H9 (cell line): ENCODE measurements at regions not wholly inside any gene's neighbourhood (a gene's known extent, or its start where the extent isn't known, plus 50 kb on each side); places are given as distances from the start of the nearest gene placed in this dataset.

Experiments used
- DNase-seq: peaks from one replicate; pipeline ENCODE4 v3.0.0-alpha.2; 2017
- H2AFZ ChIP-seq: one replicate; pipeline ENCODE4 v1.6.1; 2013; ENCODE audit warnings: mild to moderate bottlenecking, low read length, control low read depth, moderate library complexity
- H2AK5ac ChIP-seq: 2 replicates; pipeline ENCODE4 v1.6.1; 2013; ENCODE audit warnings: low read length, control low read depth, mixed read lengths; ENCODE audit not compliant: insufficient read length
- H2BK120ac ChIP-seq: one replicate; pipeline ENCODE4 v1.6.1; 2013; ENCODE audit warnings: low read depth, mild to moderate bottlenecking, low read length, control low read depth, inconsistent platforms; ENCODE audit not compliant: poor library complexity, severe bottlenecking
- H2BK12ac ChIP-seq: 2 replicates; pipeline ENCODE4 v1.6.1; 2013; ENCODE audit warnings: low read length, control low read depth, mixed read lengths, low read depth; ENCODE audit not compliant: insufficient read length
- H2BK15ac ChIP-seq: 2 replicates; pipeline ENCODE4 v1.6.1; 2013; ENCODE audit warnings: low read depth, low read length, control low read depth
- H2BK20ac ChIP-seq: one replicate; pipeline ENCODE4 v1.6.1; 2013; ENCODE audit warnings: low read depth, mild to moderate bottlenecking, low read length, control low read depth, inconsistent platforms; ENCODE audit not compliant: poor library complexity, severe bottlenecking
- H2BK5ac ChIP-seq: 2 replicates; pipeline ENCODE4 v1.6.1; 2013; ENCODE audit warnings: low read length, control low read depth, mixed read lengths; ENCODE audit not compliant: insufficient read length
- H3K14ac ChIP-seq: 2 replicates; pipeline ENCODE4 v1.6.1; 2013; ENCODE audit warnings: low read length, control low read depth; ENCODE audit not compliant: insufficient read depth
- H3K18ac ChIP-seq: 2 replicates; pipeline ENCODE4 v1.6.1; 2013; ENCODE audit warnings: low read depth, mild to moderate bottlenecking, mixed read lengths, low read length, control low read depth; ENCODE audit not compliant: insufficient read length
- H3K23ac ChIP-seq: 2 replicates; pipeline ENCODE4 v1.6.1; 2013; ENCODE audit warnings: low read length, control low read depth, mixed read lengths, low read depth; ENCODE audit not compliant: insufficient read length
- H3K23me2 ChIP-seq: 2 replicates; pipeline ENCODE4 v1.6.1; 2013; ENCODE audit warnings: low read depth, mild to moderate bottlenecking, mixed read lengths, low read length, control low read depth; ENCODE audit not compliant: insufficient read length, poor library complexity, severe bottlenecking
- H3K27ac ChIP-seq: 2 replicates; pipeline ENCODE4 v1.5.1; 2013; ENCODE audit warnings: low read length, control low read depth, mixed read lengths, low read depth; ENCODE audit not compliant: insufficient read length
- H3K27me3 ChIP-seq: 2 replicates; pipeline ENCODE4 v1.6.1; 2013; ENCODE audit warnings: low read length, control low read depth, inconsistent platforms; ENCODE audit not compliant: insufficient read depth
- H3K4ac ChIP-seq: 2 replicates; pipeline ENCODE4 v1.6.1; 2013; ENCODE audit warnings: low read depth, mild to moderate bottlenecking, control low read depth, inconsistent platforms, low read length, moderate library complexity
- H3K4me1 ChIP-seq: 2 replicates; pipeline ENCODE4 v1.6.1; 2013; ENCODE audit warnings: low read length, control low read depth, inconsistent platforms; ENCODE audit not compliant: insufficient read depth
- H3K4me2 ChIP-seq: 2 replicates; pipeline ENCODE4 v1.6.1; 2013; ENCODE audit warnings: low read length, control low read depth, mixed read lengths; ENCODE audit not compliant: insufficient read length, insufficient read depth
- H3K56ac ChIP-seq: 2 replicates; pipeline ENCODE4 v1.6.1; 2013; ENCODE audit warnings: low read depth, mild to moderate bottlenecking, mixed read lengths, low read length, control low read depth; ENCODE audit not compliant: insufficient read length
- H3K79me1 ChIP-seq: 2 replicates; pipeline ENCODE4 v1.6.1; 2013; ENCODE audit warnings: low read depth, mild to moderate bottlenecking, moderate library complexity, low read length, control low read depth, inconsistent platforms; ENCODE audit not compliant: insufficient read depth, poor library complexity, severe bottlenecking
- H3K79me2 ChIP-seq: 2 replicates; pipeline ENCODE4 v1.6.1; 2013; ENCODE audit warnings: low read length, control low read depth, inconsistent platforms; ENCODE audit not compliant: insufficient read depth
- H3K9ac ChIP-seq: 2 replicates; pipeline ENCODE4 v1.6.1; 2013; ENCODE audit warnings: low read length, control low read depth, mixed read lengths; ENCODE audit not compliant: insufficient read length; ENCODE audit errors: extremely low read depth
- H3K9me3 ChIP-seq: one replicate; pipeline ENCODE4 v1.6.1; 2013; ENCODE audit warnings: low read depth, low read length, inconsistent platforms; ENCODE audit not compliant: control insufficient read depth
- H3T11ph ChIP-seq: one replicate; pipeline ENCODE4 v1.6.1; 2013; ENCODE audit warnings: mild to moderate bottlenecking, low read length, control low read depth, inconsistent platforms
- H4K20me1 ChIP-seq: one replicate; pipeline ENCODE4 v1.6.1; 2013; ENCODE audit not compliant: control insufficient read depth, insufficient read length, insufficient read depth
- H4K5ac ChIP-seq: 2 replicates; pipeline ENCODE4 v1.6.1; 2013; ENCODE audit warnings: low read depth, mild to moderate bottlenecking, mixed read lengths, low read length, control low read depth; ENCODE audit not compliant: insufficient read length
- H4K8ac ChIP-seq: replicated peaks from 2 replicates; pipeline ENCODE4 v1.6.1; 2013; ENCODE audit warnings: low read length, control low read depth, mixed read lengths, low read depth; ENCODE audit not compliant: insufficient read length
- H4K91ac ChIP-seq: 2 replicates; pipeline ENCODE4 v1.6.1; 2013; ENCODE audit warnings: low read depth, mild to moderate bottlenecking, moderate library complexity, mixed read lengths, low read length, control low read depth; ENCODE audit not compliant: insufficient read length
- H3K27ac Mint-ChIP-seq, 3 experiments: 2 replicates in 2 of 3; 3 replicates in 1 of 3; pipeline ENCODE4 v1.8.0; 2020 to 2021; ENCODE audit warnings: mixed read lengths in 3 of 3, mild to moderate bottlenecking in 1 of 3, moderate library complexity in 1 of 3
- H3K27me3 Mint-ChIP-seq: 2 replicates; pipeline ENCODE4 v1.8.0; 2021; ENCODE audit warnings: low read depth, mild to moderate bottlenecking, moderate library complexity, mixed read lengths
- H3K36me3 Mint-ChIP-seq, 3 experiments: 2 replicates in 2 of 3; 3 replicates in 1 of 3; pipeline ENCODE4 v1.8.0; 2020 to 2021; ENCODE audit warnings: low read depth in 3 of 3, mixed read lengths in 3 of 3; ENCODE audit not compliant: insufficient read depth in 1 of 3
- H3K4me1 Mint-ChIP-seq, 2 experiments: 2 replicates each; pipeline ENCODE4 v1.8.0; 2020; ENCODE audit warnings: mixed read lengths in 2 of 2
- H3K4me3 Mint-ChIP-seq, 2 experiments: 2 replicates in 1 of 2; 3 replicates in 1 of 2; pipeline ENCODE4 v1.8.0; 2020 to 2021; ENCODE audit warnings: mild to moderate bottlenecking in 2 of 2, mixed read lengths in 2 of 2, moderate library complexity in 1 of 2
- H3K9me3 Mint-ChIP-seq, 2 experiments: 2 replicates in 1 of 2; 3 replicates in 1 of 2; pipeline ENCODE4 v1.8.0; 2020; ENCODE audit warnings: mild to moderate bottlenecking in 2 of 2, mixed read lengths in 2 of 2, moderate library complexity in 1 of 2
- WGBS: extraction: QIAGEN DNeasy Blood & Tissue Kit; methylation state at CpG from one replicate; pipeline ENCODE4 v1.1.7; 2013; ENCODE audit warnings: missing lambda C conversion rate, low lambda C conversion rate, mixed read lengths; ENCODE audit not compliant: insufficient read length; ENCODE audit errors: extremely low coverage; 5-methylcytosine and 5-hydroxymethylcytosine counted together
- TF ChIP-seq, protein P1 (sequence below): fragments of 200-600 bp; sonication (generic); conservative IDR thresholded peaks from 3 replicates; pipeline ENCODE4 v1.8.0; 2021; ENCODE audit warnings: antibody characterized with exemption, mild to moderate bottlenecking

DNA sequence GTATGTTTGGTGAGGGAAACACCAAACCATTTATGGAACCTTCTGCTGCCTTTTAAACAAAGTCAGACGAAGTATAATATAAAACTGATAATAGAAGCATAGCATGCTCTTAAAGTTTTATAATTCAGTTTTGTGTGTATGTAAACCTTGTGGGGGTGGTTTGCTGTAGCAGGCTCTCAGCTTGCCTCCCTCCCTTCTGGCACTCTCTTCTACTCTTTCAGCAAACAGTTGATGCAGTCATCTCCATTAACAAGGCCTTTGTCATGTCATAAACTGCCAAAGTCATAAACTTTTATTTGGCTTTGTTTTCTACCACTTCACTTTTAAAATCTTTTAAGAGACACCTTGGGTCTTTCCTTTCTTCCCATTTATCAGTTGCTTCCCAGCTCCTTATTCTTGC is 448.2 kb upstream of the SETBP1 start:
- Histone ChIP-seq H3K79me2 (no peaks in the 10 kb centered on the region), H3K9me3 (no peaks in the 10 kb centered on the region), H3K18ac (no peak overlapping the region), H2BK5ac (no peak overlapping the region), H4K20me1 (no peaks in the 10 kb centered on the region), H2AFZ (no peak overlapping the region), H3K27ac (no peak overlapping the region), H3K4me2 (no peak overlapping the region), H3K79me1 (no peaks in the 10 kb centered on the region), H2AK5ac (no peak overlapping the region), H3K4me1 (no peaks in the 10 kb centered on the region; the same call in 1 of the 2 replicates), H3K9ac (no peak overlapping the region), H2BK120ac (no peak overlapping the region), H3K4ac (no peak overlapping the region), H3K27me3 (no peaks in the 10 kb centered on the region), H3K23me2 (no peaks in the 10 kb centered on the region), H4K91ac (no peak overlapping the region), H4K8ac (no peak overlapping the region), H4K5ac (no peak overlapping the region), H3K14ac (no peak overlapping the region), H3K56ac (no peak overlapping the region), H2BK15ac (no peak overlapping the region), H2BK12ac (no peak overlapping the region), H2BK20ac (no peak overlapping the region), H3K23ac (no peak overlapping the region), H3T11ph (no peak overlapping the region)
- H3K27me3 Mint-ChIP-seq, result no peaks in the 10 kb centered on the region
- no peaks in the 10 kb centered on the region for H3K36me3 Mint-ChIP-seq
- peaks cover 8 to 13% of the 10 kb centered on the region in 2 experiments; a peak in 3 of 4 replicates for H3K4me1 Mint-ChIP-seq
- WGBS, result no CpG with 5 or more reads among the region's 1 CpG
- no peaks in the 10 kb centered on the region for H3K9me3 Mint-ChIP-seq
- no peak overlapping the region for H3K27ac Mint-ChIP-seq
- no peak for DNase-seq
- TF ChIP-seq, protein P1, sequence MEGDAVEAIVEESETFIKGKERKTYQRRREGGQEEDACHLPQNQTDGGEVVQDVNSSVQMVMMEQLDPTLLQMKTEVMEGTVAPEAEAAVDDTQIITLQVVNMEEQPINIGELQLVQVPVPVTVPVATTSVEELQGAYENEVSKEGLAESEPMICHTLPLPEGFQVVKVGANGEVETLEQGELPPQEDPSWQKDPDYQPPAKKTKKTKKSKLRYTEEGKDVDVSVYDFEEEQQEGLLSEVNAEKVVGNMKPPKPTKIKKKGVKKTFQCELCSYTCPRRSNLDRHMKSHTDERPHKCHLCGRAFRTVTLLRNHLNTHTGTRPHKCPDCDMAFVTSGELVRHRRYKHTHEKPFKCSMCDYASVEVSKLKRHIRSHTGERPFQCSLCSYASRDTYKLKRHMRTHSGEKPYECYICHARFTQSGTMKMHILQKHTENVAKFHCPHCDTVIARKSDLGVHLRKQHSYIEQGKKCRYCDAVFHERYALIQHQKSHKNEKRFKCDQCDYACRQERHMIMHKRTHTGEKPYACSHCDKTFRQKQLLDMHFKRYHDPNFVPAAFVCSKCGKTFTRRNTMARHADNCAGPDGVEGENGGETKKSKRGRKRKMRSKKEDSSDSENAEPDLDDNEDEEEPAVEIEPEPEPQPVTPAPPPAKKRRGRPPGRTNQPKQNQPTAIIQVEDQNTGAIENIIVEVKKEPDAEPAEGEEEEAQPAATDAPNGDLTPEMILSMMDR, result no peak
- H3K4me3 Mint-ChIP-seq, result no peak overlapping the region
